ENCODE measurements at regions not wholly inside any gene's neighbourhood (a gene's known extent, or its start where the extent isn't known, plus 50 kb on each side); places are given as distances from the start of the nearest gene placed in this dataset.
"Not testable (repeated sequence)": the region's sequence is repeated elsewhere in the genome, so short reads cannot be mapped to it uniquely, and the experiment has no call there.

DNA sequence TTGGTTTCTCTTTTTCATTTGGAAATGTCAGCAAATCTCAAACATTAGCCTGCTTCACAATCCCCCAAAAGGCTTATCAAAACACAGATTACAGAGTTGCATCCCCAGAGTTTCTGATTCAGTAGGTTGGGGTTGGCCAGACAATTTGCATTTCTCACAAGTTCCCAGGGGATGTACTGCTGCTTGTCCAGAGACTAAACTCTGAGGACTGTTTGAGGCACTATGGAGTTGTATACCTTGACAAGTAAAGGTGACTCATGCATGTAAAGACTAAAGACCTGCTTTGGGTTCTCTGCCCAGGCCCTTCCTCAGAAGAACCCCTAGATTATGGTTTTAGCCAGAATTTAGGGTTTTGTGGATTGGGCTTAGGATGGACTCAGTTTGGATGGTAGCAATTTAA, 151.1 kb upstream of the ARHGEF26 start:
- Histone ChIP-seq H3K36me3 (ENCODE audit: insufficient read depth, low read length) (no peaks in the 10 kb centered on the region), H3K4me1 (ENCODE audit: control insufficient read depth, insufficient read depth, low read length) (no peaks in the 10 kb centered on the region), H3K4me2 (ENCODE audit: low read length) (no peak overlapping the region), H3K27me3 (ENCODE audit: control insufficient read depth, insufficient read depth, low read length) (no peaks in the 10 kb centered on the region), H3K9me3 (replicated peaks; ENCODE audit: low read length) (no peaks in the 10 kb centered on the region), H3K4me3 (ENCODE audit: low read length) (no peak overlapping the region), H3K9ac (ENCODE audit: low read depth, low read length) (no peak overlapping the region)

GRCh38 chr3:153970741-153971347, 150.3 kb upstream of the ARHGEF26 start:
- Histone ChIP-seq H3K4me3 (ENCODE audit: low read length) (no peak overlapping the region), H3K4me1 (ENCODE audit: control insufficient read depth, insufficient read depth, low read length) (no peaks in the 10 kb centered on the region), H3K9ac (ENCODE audit: low read depth, low read length) (no peak overlapping the region), H3K27me3 (ENCODE audit: control insufficient read depth, insufficient read depth, low read length) (no peaks in the 10 kb centered on the region), H3K9me3 (replicated peaks; ENCODE audit: low read length) (no peaks in the 10 kb centered on the region), H3K36me3 (ENCODE audit: insufficient read depth, low read length) (no peaks in the 10 kb centered on the region), H3K4me2 (ENCODE audit: low read length) (no peak overlapping the region)

GRCh38 chr3:153972862-153973261, 148.3 kb upstream of the ARHGEF26 start:
- Histone ChIP-seq H3K9ac (ENCODE audit: low read depth, low read length) (no peak overlapping the region), H3K9me3 (replicated peaks; ENCODE audit: low read length) (no peaks in the 10 kb centered on the region), H3K4me2 (ENCODE audit: low read length) (no peak overlapping the region), H3K4me3 (ENCODE audit: low read length) (no peak overlapping the region), H3K27me3 (ENCODE audit: control insufficient read depth, insufficient read depth, low read length) (no peaks in the 10 kb centered on the region), H3K4me1 (ENCODE audit: control insufficient read depth, insufficient read depth, low read length) (peaks cover 3% of the 10 kb centered on the region), H3K36me3 (ENCODE audit: insufficient read depth, low read length) (no peaks in the 10 kb centered on the region)

DNA sequence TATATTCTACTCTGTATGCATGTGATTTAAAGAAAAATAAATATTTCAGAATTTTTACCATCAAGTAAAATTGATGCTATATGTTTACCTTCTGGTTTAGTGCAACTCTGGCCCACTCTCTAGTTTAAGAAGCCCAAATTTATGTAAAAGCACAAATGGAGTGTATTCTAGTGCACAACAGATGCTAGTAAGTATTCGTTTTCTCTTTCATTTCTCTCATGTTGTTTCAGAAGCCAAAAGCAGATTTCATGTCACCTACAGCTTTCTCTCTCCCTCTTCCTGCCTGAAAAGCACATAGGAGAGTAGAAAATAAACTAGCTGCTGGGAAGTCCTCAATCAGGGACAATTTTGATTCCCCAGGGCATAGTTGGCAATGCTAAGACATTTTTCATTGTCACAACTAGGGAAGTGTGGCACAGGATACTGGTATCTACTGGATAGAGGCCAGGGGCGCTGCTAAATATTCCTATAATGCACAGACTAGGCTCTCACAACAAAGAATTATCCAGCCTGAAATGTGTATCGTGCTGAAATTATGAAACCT, 147.4 kb upstream of the ARHGEF26 start:
- Histone ChIP-seq H3K36me3 (ENCODE audit: insufficient read depth, low read length) (no peaks in the 10 kb centered on the region), H3K9me3 (replicated peaks; ENCODE audit: low read length) (no peaks in the 10 kb centered on the region), H3K9ac (ENCODE audit: low read depth, low read length) (no peak overlapping the region), H3K27me3 (ENCODE audit: control insufficient read depth, insufficient read depth, low read length) (no peaks in the 10 kb centered on the region), H3K4me1 (ENCODE audit: control insufficient read depth, insufficient read depth, low read length) (peaks cover 3% of the 10 kb centered on the region), H3K4me3 (ENCODE audit: low read length) (no peak overlapping the region), H3K4me2 (ENCODE audit: low read length) (no peak overlapping the region)

DNA sequence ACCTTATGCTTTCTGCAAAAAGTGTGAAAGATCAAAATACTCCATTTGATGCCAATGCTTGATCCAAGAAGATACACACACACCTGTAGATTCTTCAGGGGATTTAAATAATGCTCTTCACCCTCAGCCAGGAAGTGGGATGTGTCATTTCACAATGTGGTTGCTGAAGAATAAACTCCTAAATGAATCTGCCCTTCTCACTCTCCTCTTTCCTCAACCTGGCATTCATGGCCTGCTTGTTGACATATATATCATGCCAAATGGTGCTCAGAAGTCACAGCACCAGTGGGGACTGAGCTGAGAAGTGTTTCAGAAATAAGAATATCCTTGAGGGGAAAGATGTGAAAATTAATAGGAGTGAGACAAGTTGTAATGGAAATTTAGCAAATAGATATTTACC, 146.6 kb upstream of the ARHGEF26 start:
- no peak overlapping the region for H3K4me3 ChIP-seq (ENCODE audit: low read length)

GRCh38 chr3:153976891-153977554, 144.2 kb upstream of the ARHGEF26 start:
- Histone ChIP-seq H3K4me3 (ENCODE audit: low read length) (no peak overlapping the region), H3K4me1 (ENCODE audit: control insufficient read depth, insufficient read depth, low read length) (peaks cover 3% of the 10 kb centered on the region), H3K27me3 (ENCODE audit: control insufficient read depth, insufficient read depth, low read length) (no peaks in the 10 kb centered on the region), H3K9ac (ENCODE audit: low read depth, low read length) (no peak overlapping the region), H3K36me3 (ENCODE audit: insufficient read depth, low read length) (no peaks in the 10 kb centered on the region), H3K9me3 (replicated peaks; ENCODE audit: low read length) (no peaks in the 10 kb centered on the region), H3K4me2 (ENCODE audit: low read length) (no peak overlapping the region)

More for the DNA sequence above, 146.6 kb upstream of the ARHGEF26 start:
- H3K4me2 ChIP-seq (ENCODE audit: low read length), result no peak overlapping the region
- no peaks in the 10 kb centered on the region for H3K27me3 ChIP-seq (ENCODE audit: control insufficient read depth, insufficient read depth, low read length)
- no peaks in the 10 kb centered on the region for H3K9me3 ChIP-seq (replicated peaks; ENCODE audit: low read length)
- peaks cover 3% of the 10 kb centered on the region for H3K4me1 ChIP-seq (ENCODE audit: control insufficient read depth, insufficient read depth, low read length)
- no peaks in the 10 kb centered on the region for H3K36me3 ChIP-seq (ENCODE audit: insufficient read depth, low read length)
- no peak overlapping the region for H3K9ac ChIP-seq (ENCODE audit: low read depth, low read length)

DNA sequence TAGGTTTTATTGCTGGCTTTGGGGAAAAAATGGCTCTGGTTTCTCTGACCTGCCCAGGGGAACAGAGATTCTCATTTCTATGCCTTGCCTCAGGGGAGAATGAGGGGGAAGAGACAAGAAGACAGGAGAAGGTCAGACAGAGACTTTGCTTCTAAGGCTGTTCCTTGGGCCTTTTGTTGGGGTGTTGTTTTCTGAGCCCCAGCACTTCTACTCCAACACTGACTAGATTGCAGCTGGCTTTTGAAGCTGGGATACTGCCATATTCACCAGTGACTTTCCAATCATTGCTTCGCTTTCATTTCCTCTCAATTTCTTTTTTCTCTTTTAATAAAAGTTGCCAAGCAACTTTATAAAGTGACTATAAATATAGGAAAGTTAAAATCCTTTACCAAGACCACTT, 143.2 kb upstream of the ARHGEF26 start:
- Histone ChIP-seq H3K9me3 (replicated peaks; ENCODE audit: low read length) (no peaks in the 10 kb centered on the region), H3K4me3 (ENCODE audit: low read length) (no peak overlapping the region), H3K9ac (ENCODE audit: low read depth, low read length) (no peak overlapping the region), H3K4me1 (ENCODE audit: control insufficient read depth, insufficient read depth, low read length) (peaks cover 3% of the 10 kb centered on the region), H3K36me3 (ENCODE audit: insufficient read depth, low read length) (no peaks in the 10 kb centered on the region), H3K4me2 (ENCODE audit: low read length) (no peak overlapping the region), H3K27me3 (ENCODE audit: control insufficient read depth, insufficient read depth, low read length) (no peaks in the 10 kb centered on the region)

DNA sequence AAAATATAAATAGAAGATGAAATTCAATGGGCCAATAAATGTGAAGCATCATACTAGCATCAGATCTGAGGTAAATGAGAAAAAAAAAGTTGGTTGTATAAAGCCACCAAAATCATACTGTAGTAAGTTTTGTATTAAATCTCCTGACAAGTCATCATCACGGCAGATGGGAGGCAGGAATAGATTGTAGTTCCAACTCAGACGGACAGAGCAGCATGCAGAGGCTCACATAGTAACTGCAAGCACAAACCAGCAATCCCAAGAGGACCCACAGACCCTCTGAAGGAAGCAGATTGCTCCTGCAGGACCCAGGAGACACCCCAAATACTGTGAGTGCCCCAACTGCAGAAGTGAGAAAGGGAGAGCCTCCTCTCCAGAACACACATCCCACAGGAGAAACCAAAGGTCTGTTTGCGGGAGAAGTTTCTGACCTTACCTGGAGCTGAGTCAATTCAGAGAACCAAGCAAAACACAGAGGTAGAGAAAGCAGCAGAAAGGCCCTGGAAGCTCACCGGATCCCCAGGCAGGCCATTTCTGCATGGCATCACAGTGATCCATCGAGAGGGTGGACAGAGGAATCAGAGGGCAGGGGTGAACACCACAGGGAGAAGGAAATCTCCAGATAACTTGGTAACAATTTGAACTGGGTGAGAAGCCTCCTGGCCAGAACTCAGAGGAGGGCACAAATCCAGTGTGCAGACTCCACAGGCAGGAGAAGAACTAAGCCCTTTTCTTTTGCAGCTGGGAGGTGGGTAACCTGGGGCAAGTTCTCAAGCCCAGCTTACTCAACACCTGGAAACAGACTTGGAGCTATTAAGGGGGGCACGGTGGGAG, 141.6 kb upstream of the ARHGEF26 start:
- Histone ChIP-seq H3K9me3 (replicated peaks; ENCODE audit: low read length) (no peaks in the 10 kb centered on the region), H3K9ac (ENCODE audit: low read depth, low read length) (no peak overlapping the region), H3K4me3 (ENCODE audit: low read length) (no peak overlapping the region), H3K27me3 (ENCODE audit: control insufficient read depth, insufficient read depth, low read length) (no peaks in the 10 kb centered on the region), H3K36me3 (ENCODE audit: insufficient read depth, low read length) (no peaks in the 10 kb centered on the region), H3K4me2 (ENCODE audit: low read length) (no peak overlapping the region), H3K4me1 (ENCODE audit: control insufficient read depth, insufficient read depth, low read length) (peaks cover 3% of the 10 kb centered on the region)

DNA sequence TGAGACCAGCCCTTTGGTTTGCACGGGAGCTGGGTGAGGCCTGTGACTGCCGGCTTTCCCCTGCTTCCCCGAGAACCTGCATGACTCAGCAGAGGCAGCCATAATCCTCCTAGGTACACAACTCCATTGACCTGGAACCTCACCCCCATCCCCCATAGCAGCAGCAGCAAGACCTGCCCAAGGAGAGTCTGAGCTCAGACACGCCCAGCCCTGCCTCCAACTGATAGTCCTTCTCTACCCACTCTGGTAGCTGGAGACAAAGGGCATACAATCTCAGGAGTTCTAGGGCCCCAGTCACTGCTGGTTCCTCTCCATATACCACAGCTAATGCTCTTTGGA, 141.0 kb upstream of the ARHGEF26 start:
- Histone ChIP-seq H3K9ac (ENCODE audit: low read depth, low read length) (no peak overlapping the region), H3K4me2 (ENCODE audit: low read length) (no peak overlapping the region), H3K36me3 (ENCODE audit: insufficient read depth, low read length) (no peaks in the 10 kb centered on the region)

GRCh38 chr3:153997364-153997763, 123.8 kb upstream of the ARHGEF26 start:
- not testable (repeated sequence) for H3K4me1 ChIP-seq (ENCODE audit: control insufficient read depth, insufficient read depth, low read length); H3K36me3 ChIP-seq (ENCODE audit: insufficient read depth, low read length); H3K9me3 ChIP-seq (replicated peaks; ENCODE audit: low read length); H3K4me2 ChIP-seq (ENCODE audit: low read length); H3K9ac ChIP-seq (ENCODE audit: low read depth, low read length); H3K27me3 ChIP-seq (ENCODE audit: control insufficient read depth, insufficient read depth, low read length); H3K4me3 ChIP-seq (ENCODE audit: low read length)

More for the DNA sequence above, 141.0 kb upstream of the ARHGEF26 start:
- no peak overlapping the region for H3K4me3 ChIP-seq (ENCODE audit: low read length)
- no peaks in the 10 kb centered on the region for H3K9me3 ChIP-seq (replicated peaks; ENCODE audit: low read length)
- no peaks in the 10 kb centered on the region for H3K27me3 ChIP-seq (ENCODE audit: control insufficient read depth, insufficient read depth, low read length)
- peaks cover 3% of the 10 kb centered on the region for H3K4me1 ChIP-seq (ENCODE audit: control insufficient read depth, insufficient read depth, low read length)

DNA sequence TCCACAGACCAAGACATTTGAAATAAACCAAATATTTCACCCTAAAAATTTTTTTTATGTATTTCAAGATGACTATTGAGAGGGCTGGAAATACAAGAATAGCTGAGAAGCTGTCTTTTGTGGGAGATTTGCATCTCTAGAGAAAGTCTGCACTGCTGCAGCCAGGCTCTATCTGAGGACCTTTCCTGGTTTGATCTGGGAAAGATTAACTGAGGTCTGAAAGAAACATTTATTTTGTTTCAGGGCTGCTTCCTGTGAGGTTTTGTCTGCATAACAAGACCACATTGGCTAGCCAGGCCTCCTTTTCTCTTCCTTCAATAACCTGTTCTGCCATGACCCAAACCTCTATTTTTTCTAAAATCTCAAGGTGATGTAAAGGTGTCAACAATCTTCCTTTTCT, 117.5 kb upstream of the ARHGEF26 start:
- no peak overlapping the region for H3K4me3 ChIP-seq (ENCODE audit: low read length)
- H3K9ac ChIP-seq (ENCODE audit: low read depth, low read length), result no peak overlapping the region
- H3K36me3 ChIP-seq (ENCODE audit: insufficient read depth, low read length), result no peaks in the 10 kb centered on the region
- no peaks in the 10 kb centered on the region for H3K4me1 ChIP-seq (ENCODE audit: control insufficient read depth, insufficient read depth, low read length)
- H3K27me3 ChIP-seq (ENCODE audit: control insufficient read depth, insufficient read depth, low read length), result no peaks in the 10 kb centered on the region
- H3K4me2 ChIP-seq (ENCODE audit: low read length), result no peak overlapping the region
- H3K9me3 ChIP-seq (replicated peaks; ENCODE audit: low read length), result no peaks in the 10 kb centered on the region

All from skeletal muscle satellite cell (primary cell).